ENCODE measurements at regions not wholly inside any gene's neighbourhood (a gene's known extent, or its start where the extent isn't known, plus 50 kb on each side); places are given as distances from the start of the nearest gene placed in this dataset.

- no peak for TF ChIP-seq RFX5 (IDR thresholded peaks at IDR 0.05; ENCODE audit: low read length)
- TF ChIP-seq, protein P1, sequence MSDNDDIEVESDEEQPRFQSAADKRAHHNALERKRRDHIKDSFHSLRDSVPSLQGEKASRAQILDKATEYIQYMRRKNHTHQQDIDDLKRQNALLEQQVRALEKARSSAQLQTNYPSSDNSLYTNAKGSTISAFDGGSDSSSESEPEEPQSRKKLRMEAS (IDR thresholded peaks at IDR 0.05; ENCODE audit: low read depth) = no peak
- no peak for TF ChIP-seq CTCF (IDR thresholded peaks at IDR 0.05)
- no peak for TF ChIP-seq SMC3 (IDR thresholded peaks at IDR 0.05; ENCODE audit: low read depth, low read length)
- TF ChIP-seq REST (IDR thresholded peaks at IDR 0.05; ENCODE audit: low read depth, low read length) = no peak
- no peak for TF ChIP-seq GABPA (IDR thresholded peaks at IDR 0.05; ENCODE audit: low read depth)
These were observed 391.3 kb downstream of the NXPE2 start for GRCh38 chr11:115069599-115069998.
